IMR-90 (cell line): ENCODE measurements at regions not wholly inside any gene's neighbourhood (a gene's known extent, or its start where the extent isn't known, plus 50 kb on each side); places are given as distances from the start of the nearest gene placed in this dataset.

Experiments
- ATAC-seq: fragments of 200-7000 bp; cut with Tn5 transposase; 2 replicates; pipeline ENCODE4 v1.9.1; 2020; ENCODE audit warnings: low read depth, mild to moderate bottlenecking, moderate library complexity
- BruUV-seq: library from RNA; stranded (reverse); fragments of 400-500 nt; replicated peaks from 2 replicates; lab custom pipeline; 2021; lab: Mats Ljungman, UMichigan
- CTCF ChIA-PET: fragments of 300-600 bp; formaldehyde crosslinking; extraction: SDS; loops from one replicate; lab custom pipeline; 2021; ENCODE audit warnings: antibody characterized with exemption; lab: Yijun Ruan, JAX
- POLR2A ChIA-PET: fragments of 300-600 bp; sonication (Branson Sonifier 250); formaldehyde crosslinking; loops from one replicate; lab custom pipeline; 2022; ENCODE audit warnings: antibody characterized with exemption; ENCODE audit not compliant: unreplicated experiment; lab: Charles Lee
- DNase-seq: peaks from one replicate; pipeline ENCODE4 v3.0.0; 2013
- H2AFZ ChIP-seq: replicated peaks from 2 replicates; pipeline ENCODE3; 2013; ENCODE audit warnings: low read length, mild to moderate bottlenecking; ENCODE audit not compliant: poor library complexity
- H2AK5ac ChIP-seq: 2 replicates; pipeline ENCODE4 v1.6.1; 2013; ENCODE audit warnings: low read depth, low read length, inconsistent platforms
- H2AK9ac ChIP-seq: replicated peaks from 2 replicates; pipeline ENCODE3; 2013; ENCODE audit warnings: mild to moderate bottlenecking, low read depth, low read length, moderate library complexity; ENCODE audit not compliant: poor library complexity
- H2BK120ac ChIP-seq: 2 replicates; pipeline ENCODE4 v1.6.1; 2013; ENCODE audit warnings: low read depth, low read length, inconsistent platforms
- H2BK15ac ChIP-seq: 3 replicates; pipeline ENCODE4 v1.6.1; 2013; ENCODE audit warnings: low read depth, low read length, inconsistent platforms
- H2BK20ac ChIP-seq: 2 replicates; pipeline ENCODE4 v1.6.1; 2013; ENCODE audit warnings: low read depth, mild to moderate bottlenecking, inconsistent platforms, low read length, moderate library complexity
- H2BK5ac ChIP-seq: 2 replicates; pipeline ENCODE4 v1.6.1; 2013; ENCODE audit warnings: mild to moderate bottlenecking, low read depth, low read length, inconsistent platforms; ENCODE audit not compliant: poor library complexity, severe bottlenecking
- H3K14ac ChIP-seq: replicated peaks from 2 replicates; pipeline ENCODE4 v1.6.1; 2013; ENCODE audit warnings: low read depth, low read length, inconsistent platforms
- H3K18ac ChIP-seq: 2 replicates; pipeline ENCODE4 v1.6.1; 2013; ENCODE audit warnings: low read depth, low read length, control low read depth
- H3K23ac ChIP-seq: 2 replicates; pipeline ENCODE4 v1.6.1; 2013; ENCODE audit warnings: low read depth, low read length, inconsistent platforms
- H3K27ac ChIP-seq: 2 replicates; pipeline ENCODE4 v1.5.1; 2013; ENCODE audit warnings: mild to moderate bottlenecking, control low read depth, low read length; ENCODE audit not compliant: insufficient read depth
- H3K27me3 ChIP-seq: 2 replicates; pipeline ENCODE4 v1.6.1; 2013; ENCODE audit warnings: low read length; ENCODE audit not compliant: control insufficient read depth, insufficient read depth
- H3K36me3 ChIP-seq: 2 replicates; pipeline ENCODE4 v1.6.1; 2013; ENCODE audit warnings: low read length, mixed read lengths; ENCODE audit not compliant: control insufficient read depth, insufficient read depth
- H3K4ac ChIP-seq: 2 replicates; pipeline ENCODE4 v1.6.1; 2013; ENCODE audit warnings: low read depth, low read length, inconsistent platforms
- H3K4me1 ChIP-seq: 2 replicates; pipeline ENCODE4 v1.6.1; 2013; ENCODE audit warnings: low read length, mixed read lengths; ENCODE audit not compliant: control insufficient read depth, insufficient read depth
- H3K4me2 ChIP-seq: 2 replicates; pipeline ENCODE4 v1.6.1; 2013; ENCODE audit warnings: low read depth, mild to moderate bottlenecking, control low read depth, low read length, moderate library complexity
- H3K4me3 ChIP-seq: 2 replicates; pipeline ENCODE4 v1.5.1; 2013; ENCODE audit warnings: low read depth, mild to moderate bottlenecking, control low read depth, low read length, moderate library complexity; ENCODE audit not compliant: insufficient read depth
- H3K56ac ChIP-seq: 2 replicates; pipeline ENCODE4 v1.6.1; 2013; ENCODE audit warnings: low read length, inconsistent platforms; ENCODE audit not compliant: insufficient read depth; ENCODE audit errors: extremely low read depth
- H3K79me1 ChIP-seq, 2 experiments: 2 replicates each; pipeline ENCODE4 v1.6.1; 2013; ENCODE audit warnings: low read length in 2 of 2, inconsistent platforms in 1 of 2, low read depth in 1 of 2
- H3K9ac ChIP-seq: 2 replicates; pipeline ENCODE4 v1.6.1; 2013; ENCODE audit warnings: low read depth, low read length, control low read depth
- H3K9me1 ChIP-seq: 2 replicates; pipeline ENCODE4 v1.6.1; 2013; ENCODE audit warnings: low read length, inconsistent platforms; ENCODE audit not compliant: insufficient read depth
- H3K9me3 ChIP-seq: 2 replicates; pipeline ENCODE4 v1.6.1; 2013; ENCODE audit warnings: low read length; ENCODE audit not compliant: control insufficient read depth, insufficient read depth
- H4K20me1 ChIP-seq: 2 replicates; pipeline ENCODE4 v1.6.1; 2013; ENCODE audit warnings: low read length, inconsistent platforms; ENCODE audit not compliant: insufficient read depth
- H4K5ac ChIP-seq: 2 replicates; pipeline ENCODE4 v1.6.1; 2013; ENCODE audit warnings: mild to moderate bottlenecking, low read depth, low read length, control low read depth
- H4K8ac ChIP-seq, 2 experiments: 2 replicates each; pipeline ENCODE4 v1.6.1; 2013; ENCODE audit warnings: low read depth in 2 of 2, low read length in 2 of 2, control low read depth in 1 of 2, inconsistent platforms in 1 of 2
- H4K91ac ChIP-seq: 2 replicates; pipeline ENCODE4 v1.6.1; 2013; ENCODE audit warnings: low read depth, low read length, inconsistent platforms; ENCODE audit not compliant: insufficient read depth
- BHLHE40 ChIP-seq: fragments of 150-350 bp; IDR thresholded peaks from 2 replicates; pipeline ENCODE4 v1.6.1; 2016; ENCODE audit warnings: mild to moderate bottlenecking, low read depth, low read length
- CEBPB ChIP-seq: IDR thresholded peaks from 2 replicates; pipeline ENCODE4 v1.6.1; 2012; ENCODE audit warnings: low read depth, low read length, improper control_type of control experiment
- CHD1 ChIP-seq: IDR thresholded peaks from 2 replicates; pipeline ENCODE4 v1.6.1; 2012; ENCODE audit warnings: low read depth, low read length, improper control_type of control experiment
- FOS ChIP-seq: fragments of 150-350 bp; IDR thresholded peaks from 2 replicates; pipeline ENCODE4 v1.6.1; 2016; ENCODE audit warnings: low read depth, low read length
- MAFK ChIP-seq: IDR thresholded peaks from 2 replicates; pipeline ENCODE4 v1.6.1; 2012; ENCODE audit warnings: low read depth, low read length, improper control_type of control experiment
- MAZ ChIP-seq: IDR thresholded peaks from 2 replicates; pipeline ENCODE4 v1.6.1; 2012; ENCODE audit warnings: low read depth, mild to moderate bottlenecking, low read length, improper control_type of control experiment, moderate library complexity, borderline replicate concordance
- MXI1 ChIP-seq: IDR thresholded peaks from 2 replicates; pipeline ENCODE4 v1.6.1; 2012; ENCODE audit warnings: low read depth, mild to moderate bottlenecking, low read length, moderate library complexity, borderline replicate concordance
- NFE2L2 ChIP-seq: fragments of 150-350 bp; IDR thresholded peaks from 2 replicates; pipeline ENCODE4 v1.6.1; 2016; ENCODE audit warnings: low read depth, mild to moderate bottlenecking, low read length
- POLR2A ChIP-seq: IDR thresholded peaks from 2 replicates; pipeline ENCODE4 v1.6.1; 2012; ENCODE audit warnings: mild to moderate bottlenecking, low read depth, low read length
- RAD21 ChIP-seq: IDR thresholded peaks from 2 replicates; pipeline ENCODE4 v1.6.1; 2012; ENCODE audit warnings: low read length, improper control_type of control experiment
- RCOR1 ChIP-seq: IDR thresholded peaks from 2 replicates; pipeline ENCODE4 v1.6.1; 2012; ENCODE audit warnings: mild to moderate bottlenecking, low read length, improper control_type of control experiment; ENCODE audit not compliant: insufficient replicate concordance
- RFX5 ChIP-seq: IDR thresholded peaks from 2 replicates; pipeline ENCODE4 v1.8.0; 2012; ENCODE audit warnings: low read depth, mild to moderate bottlenecking, low read length, moderate library complexity
- SMC3 ChIP-seq: fragments of 150-350 bp; IDR thresholded peaks from 2 replicates; pipeline ENCODE4 v1.6.1; 2016; ENCODE audit warnings: low read depth, mild to moderate bottlenecking, antibody characterized with exemption, low read length, moderate library complexity
- WGBS, 2 experiments: methylation state at CpG; one replicate each; pipeline versions ENCODE4 v1.1.5 to v1.1.7; 2013; ENCODE audit warnings: missing lambda C conversion rate in 2 of 2; ENCODE audit not compliant: insufficient read length in 1 of 2; ENCODE audit errors: extremely low coverage in 2 of 2; 5-methylcytosine and 5-hydroxymethylcytosine counted together
- dilution Hi-C: fragments of 300-500 bp; cut with HindIII; formaldehyde crosslinking; loops from one replicate; pipeline ENCODE4 v1.14.3; 2018; ENCODE audit warnings: low sequenced_read_pairs; ENCODE audit not compliant: unreplicated experiment
- in situ Hi-C: fragments of 300-500 bp; cut with MboI; formaldehyde crosslinking; loops from 3 replicates; pipeline ENCODE4 v1.14.3; 2019; ENCODE audit warnings: low sequenced_read_pairs, inconsistent platforms, mixed read lengths
- intact Hi-C: fragments of 100-400 bp; cut with micrococcal nuclease; formaldehyde crosslinking; loops from 2 replicates; pipeline ENCODE4 v1.10.0; 2022
- TF ChIP-seq, protein P1 (sequence below): fragments of 150-350 bp; IDR thresholded peaks from 2 replicates; pipeline ENCODE4 v1.6.1; 2017; ENCODE audit warnings: mild to moderate bottlenecking, antibody characterized with exemption, low read length, low read depth
- TF ChIP-seq, protein P2 (sequence below): fragments of 150-350 bp; IDR thresholded peaks from 2 replicates; pipeline ENCODE4 v1.6.1; 2016; ENCODE audit warnings: low read depth, mild to moderate bottlenecking, low read length, moderate library complexity, borderline replicate concordance
- TF ChIP-seq, protein P3 (sequence below): conservative IDR thresholded peaks from 2 replicates; pipeline ENCODE4 v1.5.1; 2012; ENCODE audit warnings: mild to moderate bottlenecking, low read depth, low read length, improper control_type of control experiment

DNA sequence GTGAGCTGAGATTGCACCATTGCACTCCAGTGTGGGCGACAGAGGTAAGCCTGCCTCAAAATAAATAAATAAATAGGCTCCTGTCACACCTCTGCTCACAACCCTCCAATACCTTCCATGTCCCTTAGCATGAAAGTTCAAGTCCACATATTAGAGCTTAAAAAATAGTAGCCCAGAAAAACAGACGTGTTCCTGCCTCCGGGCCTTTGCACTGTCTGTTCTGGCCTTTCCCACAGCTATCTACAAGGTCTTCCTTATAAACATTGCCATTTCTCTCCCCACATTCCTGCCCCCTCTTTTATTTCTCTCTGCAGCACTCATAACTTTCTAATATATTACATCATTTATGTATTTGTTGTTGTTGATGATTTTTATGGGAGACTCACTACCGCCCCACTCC, 85.6 kb upstream of the CASZ1 start:
- TF ChIP-seq, protein P1, sequence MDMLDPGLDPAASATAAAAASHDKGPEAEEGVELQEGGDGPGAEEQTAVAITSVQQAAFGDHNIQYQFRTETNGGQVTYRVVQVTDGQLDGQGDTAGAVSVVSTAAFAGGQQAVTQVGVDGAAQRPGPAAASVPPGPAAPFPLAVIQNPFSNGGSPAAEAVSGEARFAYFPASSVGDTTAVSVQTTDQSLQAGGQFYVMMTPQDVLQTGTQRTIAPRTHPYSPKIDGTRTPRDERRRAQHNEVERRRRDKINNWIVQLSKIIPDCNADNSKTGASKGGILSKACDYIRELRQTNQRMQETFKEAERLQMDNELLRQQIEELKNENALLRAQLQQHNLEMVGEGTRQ: no peak
- TF ChIP-seq RCOR1: no peak
- no peak for TF ChIP-seq CHD1
- TF ChIP-seq CEBPB: no peak
- no peak for TF ChIP-seq MXI1
- TF ChIP-seq, protein P2, sequence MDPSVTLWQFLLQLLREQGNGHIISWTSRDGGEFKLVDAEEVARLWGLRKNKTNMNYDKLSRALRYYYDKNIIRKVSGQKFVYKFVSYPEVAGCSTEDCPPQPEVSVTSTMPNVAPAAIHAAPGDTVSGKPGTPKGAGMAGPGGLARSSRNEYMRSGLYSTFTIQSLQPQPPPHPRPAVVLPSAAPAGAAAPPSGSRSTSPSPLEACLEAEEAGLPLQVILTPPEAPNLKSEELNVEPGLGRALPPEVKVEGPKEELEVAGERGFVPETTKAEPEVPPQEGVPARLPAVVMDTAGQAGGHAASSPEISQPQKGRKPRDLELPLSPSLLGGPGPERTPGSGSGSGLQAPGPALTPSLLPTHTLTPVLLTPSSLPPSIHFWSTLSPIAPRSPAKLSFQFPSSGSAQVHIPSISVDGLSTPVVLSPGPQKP: no peak
- TF ChIP-seq MAFK: no peak
- TF ChIP-seq BHLHE40: no peak
- TF ChIP-seq FOS: no peak
- no peak for TF ChIP-seq MAZ
- TF ChIP-seq RFX5: no peak
- no peak for TF ChIP-seq SMC3
- TF ChIP-seq POLR2A: no peak
- TF ChIP-seq, protein P3, sequence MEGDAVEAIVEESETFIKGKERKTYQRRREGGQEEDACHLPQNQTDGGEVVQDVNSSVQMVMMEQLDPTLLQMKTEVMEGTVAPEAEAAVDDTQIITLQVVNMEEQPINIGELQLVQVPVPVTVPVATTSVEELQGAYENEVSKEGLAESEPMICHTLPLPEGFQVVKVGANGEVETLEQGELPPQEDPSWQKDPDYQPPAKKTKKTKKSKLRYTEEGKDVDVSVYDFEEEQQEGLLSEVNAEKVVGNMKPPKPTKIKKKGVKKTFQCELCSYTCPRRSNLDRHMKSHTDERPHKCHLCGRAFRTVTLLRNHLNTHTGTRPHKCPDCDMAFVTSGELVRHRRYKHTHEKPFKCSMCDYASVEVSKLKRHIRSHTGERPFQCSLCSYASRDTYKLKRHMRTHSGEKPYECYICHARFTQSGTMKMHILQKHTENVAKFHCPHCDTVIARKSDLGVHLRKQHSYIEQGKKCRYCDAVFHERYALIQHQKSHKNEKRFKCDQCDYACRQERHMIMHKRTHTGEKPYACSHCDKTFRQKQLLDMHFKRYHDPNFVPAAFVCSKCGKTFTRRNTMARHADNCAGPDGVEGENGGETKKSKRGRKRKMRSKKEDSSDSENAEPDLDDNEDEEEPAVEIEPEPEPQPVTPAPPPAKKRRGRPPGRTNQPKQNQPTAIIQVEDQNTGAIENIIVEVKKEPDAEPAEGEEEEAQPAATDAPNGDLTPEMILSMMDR: no peak
- no peak for TF ChIP-seq NFE2L2
- no peak for TF ChIP-seq RAD21
- Histone ChIP-seq H3K27ac (no peak overlapping the region), H3K79me1 (no peaks in the 10 kb centered on the region), H2BK5ac (no peak overlapping the region), H3K4me1 (no peaks in the 10 kb centered on the region), H3K23ac (no peak overlapping the region), H3K14ac (no peak overlapping the region), H3K36me3 (no peaks in the 10 kb centered on the region), H4K5ac (no peak overlapping the region), H3K4me2 (no peak overlapping the region), H2AK5ac (no peak overlapping the region), H4K91ac (no peak overlapping the region), H2AK9ac (no peak overlapping the region), H3K27me3 (peaks cover 24% of the 10 kb centered on the region), H3K9ac (no peak overlapping the region), H3K56ac (no peak overlapping the region), H2AFZ (no peak overlapping the region), H3K4ac (no peak overlapping the region), H3K18ac (no peak overlapping the region), H2BK20ac (no peak overlapping the region), H4K8ac (no peak overlapping the region), H2BK15ac (no peak overlapping the region), H3K9me1 (no peaks in the 10 kb centered on the region), H4K20me1 (no peaks in the 10 kb centered on the region), H3K4me3 (no peak overlapping the region), H2BK120ac (no peak overlapping the region), H3K9me3 (no peaks in the 10 kb centered on the region)
- intact Hi-C loops: no loop called here
- CTCF ChIA-PET: interaction anchor here (0.6 kb wide), 1 partner anchor 294 kb away, joined by 3 read pairs; no protein-coding TSS in a partner anchor
- dilution Hi-C loops: no loop called here
- no TSS peak for BruUV-seq
- in situ Hi-C loops: no loop called here
- ATAC-seq: no peak
- no peak for DNase-seq
- WGBS, 2 experiments: 40% methylated on average over 2 of the region's 4 CpGs; no CpG with 5 or more reads in 1 of the 2 experiments
- POLR2A ChIA-PET: no interaction called here
